BLaER1 treated with 17β-estradiol and CSF1 and Interleukin-3, amounts not matched to agents 10 nM and 100 nM (cell line): ENCODE measurements at regions not wholly inside any gene's neighbourhood (a gene's known extent, or its start where the extent isn't known, plus 50 kb on each side); places are given as distances from the start of the nearest gene placed in this dataset.

Source experiments
- H3K27ac ChIP-seq, 11 experiments: shearing (Covaris generic); formaldehyde crosslinking; 2 replicates each; pipeline ENCODE4 v1.8.1; 2022
- H3K27me3 ChIP-seq, 11 experiments: shearing (Covaris generic); formaldehyde crosslinking; 2 replicates each; pipeline ENCODE4 v1.8.1; 2022
- H3K36me3 ChIP-seq, 11 experiments: shearing (Covaris generic); formaldehyde crosslinking; 2 replicates each; pipeline ENCODE4 v1.8.1; 2022
- H3K4me1 ChIP-seq, 10 experiments: shearing (Covaris generic); formaldehyde crosslinking; 2 replicates each; pipeline ENCODE4 v1.8.1; 2022
- H3K4me2 ChIP-seq, 11 experiments: shearing (Covaris generic); formaldehyde crosslinking; 2 replicates each; pipeline ENCODE4 v1.8.1; 2022
- H3K4me3 ChIP-seq, 10 experiments: shearing (Covaris generic); formaldehyde crosslinking; 2 replicates each; pipeline ENCODE4 v1.8.1; 2022
- H3K9ac ChIP-seq, 11 experiments: shearing (Covaris generic); formaldehyde crosslinking; 2 replicates each; pipeline ENCODE4 v1.8.1; 2022
- H3K9me3 ChIP-seq, 11 experiments: shearing (Covaris generic); formaldehyde crosslinking; replicated peaks in 1 of 11; 2 replicates each; pipeline ENCODE4 v1.8.1; 2022
- H4K20me1 ChIP-seq, 11 experiments: shearing (Covaris generic); formaldehyde crosslinking; 2 replicates each; pipeline ENCODE4 v1.8.1; 2022
- Cebpa-rat ChIP-seq, 11 experiments: shearing (Covaris generic); IDR thresholded peaks; 2 replicates each; pipeline ENCODE4 v1.8.1; 2022

GRCh38 chr7:119413314-119413805, 859.6 kb upstream of the KCND2 start:
- Histone ChIP-seq H4K20me1 (no peaks in the 10 kb centered on the region), H3K27ac (no peak overlapping the region), H3K4me2 (no peak overlapping the region), H3K9ac (no peak overlapping the region), H3K9me3 (peaks cover 7 to 19% (median 15%) of the 10 kb centered on the region in 11 experiments; a peak in 20 of 22 replicates), H3K4me3 (no peak overlapping the region), H3K27me3 (no peaks in the 10 kb centered on the region), H3K4me1 (no peaks in the 10 kb centered on the region; a peak in 1 of 20 replicates), H3K36me3 (no peaks in the 10 kb centered on the region)
- no peak for TF ChIP-seq Cebpa-rat (IDR thresholded peaks at IDR 0.05)

DNA sequence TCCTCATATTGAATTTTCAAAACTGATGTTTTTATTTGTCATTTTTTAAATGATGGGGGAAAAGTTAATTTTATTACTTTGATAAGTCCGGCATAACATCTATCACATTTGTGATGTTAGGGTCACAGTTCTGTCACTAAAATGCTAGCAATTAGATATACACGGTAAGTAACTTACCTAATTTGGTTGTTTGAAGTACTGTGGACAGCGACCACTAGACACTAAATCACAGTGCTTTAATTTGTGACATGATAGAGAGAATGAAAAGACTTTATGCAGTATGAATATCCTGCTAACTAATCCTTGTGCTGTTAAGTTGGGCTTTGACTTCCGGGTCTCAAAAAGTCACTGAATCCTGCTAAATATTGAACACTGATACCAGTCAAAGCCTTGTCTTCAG, 857.3 kb upstream of the KCND2 start:
- H3K4me3 ChIP-seq, result no peak overlapping the region
- H3K9ac ChIP-seq, result no peak overlapping the region
- H3K4me2 ChIP-seq, result no peak overlapping the region
- no peaks in the 10 kb centered on the region for H3K27me3 ChIP-seq
- H4K20me1 ChIP-seq, result no peaks in the 10 kb centered on the region
- no peak overlapping the region for H3K27ac ChIP-seq
- peaks cover 7 to 19% (median 15%) of the 10 kb centered on the region in 11 experiments; a peak in 20 of 22 replicates for H3K9me3 ChIP-seq
- no peak for TF ChIP-seq Cebpa-rat (IDR thresholded peaks at IDR 0.05)
- H3K36me3 ChIP-seq, result no peaks in the 10 kb centered on the region
- no peaks in the 10 kb centered on the region; a peak in 1 of 20 replicates for H3K4me1 ChIP-seq

GRCh38 chr7:119421657-119422056, 851.3 kb upstream of the KCND2 start:
- no peak for TF ChIP-seq Cebpa-rat (IDR thresholded peaks at IDR 0.05)
- Histone ChIP-seq H3K4me3 (no peak overlapping the region), H3K9ac (no peak overlapping the region), H3K9me3 (no peaks in the 10 kb centered on the region), H3K4me2 (no peak overlapping the region), H3K4me1 (no peaks in the 10 kb centered on the region; a peak in 1 of 20 replicates), H4K20me1 (no peaks in the 10 kb centered on the region), H3K27me3 (no peaks in the 10 kb centered on the region), H3K27ac (no peak overlapping the region), H3K36me3 (no peaks in the 10 kb centered on the region)

DNA sequence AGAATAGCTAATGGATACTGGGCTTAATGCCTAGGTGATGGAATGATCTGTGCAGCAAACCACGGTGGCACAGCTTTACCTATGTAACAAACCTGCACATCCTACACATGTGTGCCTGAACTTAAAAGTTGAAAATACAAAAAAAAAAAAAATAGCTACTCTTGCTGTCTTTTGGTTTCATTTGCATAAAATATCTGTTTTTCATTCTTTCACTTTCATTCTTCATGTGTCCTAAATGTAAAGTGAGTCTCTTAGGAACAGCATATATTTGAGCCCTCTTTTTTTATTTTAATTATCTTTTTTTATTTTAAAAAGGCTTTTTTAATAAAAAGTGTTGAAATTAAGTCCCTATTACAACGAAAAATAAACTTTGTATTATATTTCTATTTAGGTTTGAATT, 836.1 kb upstream of the KCND2 start:
- no peak overlapping the region for H3K4me2 ChIP-seq
- no peak for TF ChIP-seq Cebpa-rat (IDR thresholded peaks at IDR 0.05)
- H3K4me1 ChIP-seq, result no peaks in the 10 kb centered on the region
- no peak overlapping the region for H3K27ac ChIP-seq
- no peaks in the 10 kb centered on the region for H4K20me1 ChIP-seq
- no peaks in the 10 kb centered on the region for H3K9me3 ChIP-seq
- no peak overlapping the region for H3K4me3 ChIP-seq
- H3K27me3 ChIP-seq, result no peaks in the 10 kb centered on the region
- no peaks in the 10 kb centered on the region for H3K36me3 ChIP-seq
- no peak overlapping the region for H3K9ac ChIP-seq

- no peak overlapping the region for H3K4me3 ChIP-seq
- H3K4me1 ChIP-seq, result no peaks in the 10 kb centered on the region
- no peaks in the 10 kb centered on the region for H3K27me3 ChIP-seq
- no peak overlapping the region for H3K4me2 ChIP-seq
- no peaks in the 10 kb centered on the region for H4K20me1 ChIP-seq
- H3K27ac ChIP-seq, result no peak overlapping the region
- no peaks in the 10 kb centered on the region for H3K36me3 ChIP-seq
- no peak overlapping the region for H3K9ac ChIP-seq
- TF ChIP-seq Cebpa-rat (IDR thresholded peaks at IDR 0.05), result no peak
- H3K9me3 ChIP-seq, result no peaks in the 10 kb centered on the region
These were observed 834.7 kb upstream of the KCND2 start for GRCh38 chr7:119438315-119438714.

- H3K27ac ChIP-seq, result no peak overlapping the region
- no peaks in the 10 kb centered on the region for H4K20me1 ChIP-seq
- no peaks in the 10 kb centered on the region for H3K9me3 ChIP-seq
- no peak overlapping the region for H3K4me3 ChIP-seq
- H3K36me3 ChIP-seq, result no peaks in the 10 kb centered on the region
- H3K4me1 ChIP-seq, result no peaks in the 10 kb centered on the region
- no peaks in the 10 kb centered on the region for H3K27me3 ChIP-seq
- no peak for TF ChIP-seq Cebpa-rat (IDR thresholded peaks at IDR 0.05)
- H3K4me2 ChIP-seq, result no peak overlapping the region
- no peak overlapping the region for H3K9ac ChIP-seq
These were observed 833.8 kb upstream of the KCND2 start for GRCh38 chr7:119439192-119439591.

DNA sequence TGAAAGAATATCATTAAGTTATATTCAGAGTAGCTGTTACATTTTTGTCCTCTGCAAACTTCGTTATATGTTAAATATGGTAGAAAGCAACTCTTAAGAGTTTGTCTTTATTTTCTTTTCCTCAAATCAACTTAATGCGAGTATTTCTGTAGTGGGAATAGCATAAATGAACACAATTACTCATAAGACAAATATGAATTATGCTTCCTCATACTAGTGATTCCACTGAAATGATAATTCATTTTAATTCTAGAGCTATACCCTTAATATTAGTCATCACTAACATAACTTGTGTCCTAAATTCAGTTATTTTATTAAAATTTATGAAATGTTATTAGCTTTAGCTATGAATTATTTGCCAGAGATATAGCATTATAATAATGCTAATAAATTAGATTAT, 820.6 kb upstream of the KCND2 start:
- no peaks in the 10 kb centered on the region for H3K4me1 ChIP-seq
- H3K9me3 ChIP-seq, result no peaks in the 10 kb centered on the region
- no peak overlapping the region for H3K4me3 ChIP-seq
- no peak overlapping the region for H3K4me2 ChIP-seq
- H3K36me3 ChIP-seq, result no peaks in the 10 kb centered on the region
- no peaks in the 10 kb centered on the region for H3K27me3 ChIP-seq
- TF ChIP-seq Cebpa-rat (IDR thresholded peaks at IDR 0.05), result no peak
- no peak overlapping the region for H3K27ac ChIP-seq
- H3K9ac ChIP-seq, result no peak overlapping the region
- no peaks in the 10 kb centered on the region for H4K20me1 ChIP-seq

DNA sequence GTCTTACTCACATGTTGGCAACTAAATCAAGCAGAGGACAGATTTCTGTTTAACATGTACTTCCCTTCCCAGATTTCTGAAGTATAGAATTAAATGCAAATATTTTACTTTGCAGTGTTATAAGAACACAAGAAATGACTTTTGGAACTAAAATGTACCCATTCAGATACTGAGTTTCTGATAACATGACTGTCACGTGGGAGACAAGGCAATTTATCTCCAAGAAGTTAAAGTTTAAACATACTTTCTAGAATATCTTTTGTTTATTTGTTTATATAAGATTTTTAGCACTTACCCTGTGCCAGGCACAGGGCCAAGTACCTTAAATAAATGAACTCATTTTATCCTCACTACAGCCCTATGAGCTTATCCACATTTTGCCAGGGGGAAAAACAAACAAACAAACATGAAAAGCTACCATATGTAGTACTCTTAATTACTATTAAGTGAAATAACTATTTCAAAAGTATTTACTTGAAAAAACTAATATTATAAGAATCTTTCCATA, 807.1 kb upstream of the KCND2 start:
- H3K36me3 ChIP-seq, result no peaks in the 10 kb centered on the region
- no peaks in the 10 kb centered on the region for H3K9me3 ChIP-seq
- H4K20me1 ChIP-seq, result no peaks in the 10 kb centered on the region
- TF ChIP-seq Cebpa-rat (IDR thresholded peaks at IDR 0.05), result no peak
- H3K4me1 ChIP-seq, result no peaks in the 10 kb centered on the region
- H3K9ac ChIP-seq, result no peak overlapping the region
- no peak overlapping the region for H3K4me3 ChIP-seq
- no peak overlapping the region for H3K4me2 ChIP-seq
- H3K27ac ChIP-seq, result no peak overlapping the region
- H3K27me3 ChIP-seq, result no peaks in the 10 kb centered on the region

- H3K36me3 ChIP-seq, result no peaks in the 10 kb centered on the region
- H3K4me3 ChIP-seq, result no peak overlapping the region
- no peak overlapping the region for H3K27ac ChIP-seq
- no peak for TF ChIP-seq Cebpa-rat (IDR thresholded peaks at IDR 0.05)
- no peak overlapping the region for H3K4me2 ChIP-seq
- no peaks in the 10 kb centered on the region for H4K20me1 ChIP-seq
- no peaks in the 10 kb centered on the region for H3K9me3 ChIP-seq
- H3K4me1 ChIP-seq, result no peaks in the 10 kb centered on the region
- no peak overlapping the region for H3K9ac ChIP-seq
- H3K27me3 ChIP-seq, result no peaks in the 10 kb centered on the region
These were observed 800.5 kb upstream of the KCND2 start for GRCh38 chr7:119472408-119473038.

- H3K4me3 ChIP-seq, result no peak overlapping the region
- H3K27me3 ChIP-seq, result no peaks in the 10 kb centered on the region
- no peak for TF ChIP-seq Cebpa-rat (IDR thresholded peaks at IDR 0.05)
- H3K4me2 ChIP-seq, result peak overlapping the region in 2 of 11 experiments; percentile 39 to 53; a peak in 4 of 22 replicates
- peaks cover 0 to 20% (median 0%) of the 10 kb centered on the region in 10 experiments; a peak in 3 of 20 replicates for H3K4me1 ChIP-seq
- no peak overlapping the region for H3K9ac ChIP-seq
- H3K27ac ChIP-seq, result peak overlapping the region in 3 of 11 experiments; percentile 60 to 78 (median 72); a peak in 5 of 22 replicates
- H3K9me3 ChIP-seq, result peaks cover 0 to 6% (median 0%) of the 10 kb centered on the region in 11 experiments; a peak in 3 of 22 replicates
- H3K36me3 ChIP-seq, result no peaks in the 10 kb centered on the region
- H4K20me1 ChIP-seq, result no peaks in the 10 kb centered on the region
These were observed 790.8 kb upstream of the KCND2 start for GRCh38 chr7:119482209-119482608.
